ENCODE measurements at regions not wholly inside any gene's neighbourhood (a gene's known extent, or its start where the extent isn't known, plus 50 kb on each side); places are given as distances from the start of the nearest gene placed in this dataset.
"Not testable (repeated sequence)": the region's sequence is repeated elsewhere in the genome, so short reads cannot be mapped to it uniquely, and the experiment has no call there.

- TF ChIP-seq ZNF274 (IDR thresholded peaks at IDR 0.05; ENCODE audit: low read depth, low read length) = no peak
- H3K4me3 ChIP-seq (ENCODE audit: low read length) = no peak overlapping the region
Observed at GRCh38 chr1:217062586-217062985, 339.4 kb upstream of the ESRRG start.

- no peak for TF ChIP-seq ZNF274 (IDR thresholded peaks at IDR 0.05; ENCODE audit: low read depth, low read length)
- H3K4me3 ChIP-seq (ENCODE audit: low read length) = no peak overlapping the region
Observed at GRCh38 chr1:217059401-217059800, 336.2 kb upstream of the ESRRG start.

GRCh38 chr1:217053676-217054075, 330.4 kb upstream of the ESRRG start:
- TF ChIP-seq ZNF274 (IDR thresholded peaks at IDR 0.05; ENCODE audit: low read depth, low read length) = no peak
- no peak overlapping the region for H3K4me3 ChIP-seq (ENCODE audit: low read length)

- H3K4me3 ChIP-seq (ENCODE audit: low read length) = no peak overlapping the region
- TF ChIP-seq ZNF274 (IDR thresholded peaks at IDR 0.05; ENCODE audit: low read depth, low read length) = no peak
Observed at GRCh38 chr1:217052626-217053025, 329.4 kb upstream of the ESRRG start.

- H3K4me3 ChIP-seq (ENCODE audit: low read length) = no peak overlapping the region
- TF ChIP-seq ZNF274 (IDR thresholded peaks at IDR 0.05; ENCODE audit: low read depth, low read length) = no peak
Observed at GRCh38 chr1:217052196-217052595, 329.0 kb upstream of the ESRRG start.

GRCh38 chr1:217049721-217050120, 326.5 kb upstream of the ESRRG start:
- no peak overlapping the region for H3K4me3 ChIP-seq (ENCODE audit: low read length)
- TF ChIP-seq ZNF274 (IDR thresholded peaks at IDR 0.05; ENCODE audit: low read depth, low read length) = no peak

- TF ChIP-seq ZNF274 (IDR thresholded peaks at IDR 0.05; ENCODE audit: low read depth, low read length) = no peak
Observed at GRCh38 chr1:217049081-217049480, 325.9 kb upstream of the ESRRG start.

GRCh38 chr1:217048104-217048707, 325.0 kb upstream of the ESRRG start:
- H3K4me3 ChIP-seq (ENCODE audit: low read length) = no peak overlapping the region
- no peak for TF ChIP-seq ZNF274 (IDR thresholded peaks at IDR 0.05; ENCODE audit: low read depth, low read length)

More at GRCh38 chr1:217049081-217049480, 325.9 kb upstream of the ESRRG start:
- no peak overlapping the region for H3K4me3 ChIP-seq (ENCODE audit: low read length)

GRCh38 chr1:217040711-217041455, 317.7 kb upstream of the ESRRG start:
- no peak for TF ChIP-seq ZNF274 (IDR thresholded peaks at IDR 0.05; ENCODE audit: low read depth, low read length)
- H3K4me3 ChIP-seq (ENCODE audit: low read length) = no peak overlapping the region

GRCh38 chr1:217039926-217040325, 316.7 kb upstream of the ESRRG start:
- no peak overlapping the region for H3K4me3 ChIP-seq (ENCODE audit: low read length)
- no peak for TF ChIP-seq ZNF274 (IDR thresholded peaks at IDR 0.05; ENCODE audit: low read depth, low read length)

- H3K4me3 ChIP-seq (ENCODE audit: low read length) = not testable (repeated sequence)
Observed at GRCh38 chr1:217039139-217039538, 315.9 kb upstream of the ESRRG start.

GRCh38 chr1:217036757-217037156, 313.5 kb upstream of the ESRRG start:
- H3K4me3 ChIP-seq (ENCODE audit: low read length) = no peak overlapping the region
- no peak for TF ChIP-seq ZNF274 (IDR thresholded peaks at IDR 0.05; ENCODE audit: low read depth, low read length)

GRCh38 chr1:217032715-217033367, 309.6 kb upstream of the ESRRG start:
- no peak overlapping the region for H3K4me3 ChIP-seq (ENCODE audit: low read length)
- no peak for TF ChIP-seq ZNF274 (IDR thresholded peaks at IDR 0.05; ENCODE audit: low read depth, low read length)

- no peak for TF ChIP-seq ZNF274 (IDR thresholded peaks at IDR 0.05; ENCODE audit: low read depth, low read length)
- no peak overlapping the region for H3K4me3 ChIP-seq (ENCODE audit: low read length)
Observed at GRCh38 chr1:217029281-217030157, 306.3 kb upstream of the ESRRG start.
